Erythroblast (primary cell): ENCODE measurements at regions not wholly inside any gene's neighbourhood (a gene's known extent, or its start where the extent isn't known, plus 50 kb on each side); places are given as distances from the start of the nearest gene placed in this dataset.
"Not testable (repeated sequence)": the region's sequence is repeated elsewhere in the genome, so short reads cannot be mapped to it uniquely, and the experiment has no call there.

Experiments used
- DNase-seq, 2 experiments: peaks; one replicate each; lab custom pipeline; 2025; lab: John Stamatoyannopoulos, UW
- GATA1 ChIP-seq: IDR thresholded peaks from 2 replicates; pipeline ENCODE4 v1.6.1; 2011; ENCODE audit warnings: low read depth, mild to moderate bottlenecking, control low read depth, low read length, moderate library complexity
- POLR2A ChIP-seq: IDR thresholded peaks from 2 replicates; pipeline ENCODE4 v1.6.1; 2011; ENCODE audit warnings: mild to moderate bottlenecking, low read length

DNA sequence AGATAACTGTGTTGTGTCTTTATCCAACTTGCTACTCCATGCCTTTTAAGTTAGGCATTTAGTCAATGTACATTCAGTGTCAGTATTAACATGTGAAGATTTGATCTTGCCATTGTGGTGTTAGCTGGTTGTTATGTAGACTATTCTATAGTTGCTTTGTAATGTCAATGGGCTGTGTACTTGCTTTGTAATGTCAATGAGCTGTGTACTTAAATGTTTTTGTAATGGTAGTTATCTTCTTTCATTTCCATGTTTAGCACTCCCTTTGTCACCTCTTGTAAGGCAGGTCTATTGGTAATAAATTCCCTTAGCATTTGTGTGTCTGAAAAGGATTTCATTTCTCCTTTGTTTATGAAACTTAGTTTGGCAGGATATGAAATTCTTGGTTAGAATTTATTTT, 53.4 kb downstream of the MC4R start:
- no peak for TF ChIP-seq GATA1
- TF ChIP-seq POLR2A: no peak

DNA sequence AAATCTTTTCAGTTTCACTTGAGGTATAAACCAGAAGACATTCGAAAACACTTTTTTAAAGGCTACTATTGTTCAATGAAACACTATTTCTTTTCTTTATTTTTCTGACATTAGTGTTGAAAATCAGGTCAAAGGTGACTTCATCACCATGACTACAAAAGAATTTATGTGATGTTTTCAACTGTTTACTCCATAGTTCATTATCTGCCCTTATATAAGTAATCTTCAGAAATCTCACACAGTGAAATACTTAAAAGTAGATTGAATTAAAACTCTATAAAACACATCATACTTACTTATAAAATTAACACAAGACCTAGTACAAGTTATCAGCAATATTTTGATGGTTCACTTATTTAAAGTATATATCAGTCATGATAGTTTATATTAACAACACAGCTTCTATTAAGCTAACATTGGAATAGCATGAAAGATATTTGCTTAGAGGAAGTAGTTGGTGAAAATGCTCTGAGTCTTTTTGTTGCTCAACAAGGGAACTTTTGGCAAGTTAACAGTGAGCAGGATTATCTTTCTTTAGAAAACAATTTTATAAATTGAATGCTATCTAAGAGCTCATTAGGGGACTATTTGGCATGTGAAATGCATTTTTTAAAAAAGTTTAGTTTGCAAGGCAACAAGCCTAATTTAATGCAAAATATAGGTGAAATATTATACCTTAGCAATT, 60.8 kb downstream of the MC4R start:
- no peak for TF ChIP-seq POLR2A
- no peak for TF ChIP-seq GATA1
- no peak for DNase-seq

More for the DNA sequence above, 53.4 kb downstream of the MC4R start:
- no peak for DNase-seq

DNA sequence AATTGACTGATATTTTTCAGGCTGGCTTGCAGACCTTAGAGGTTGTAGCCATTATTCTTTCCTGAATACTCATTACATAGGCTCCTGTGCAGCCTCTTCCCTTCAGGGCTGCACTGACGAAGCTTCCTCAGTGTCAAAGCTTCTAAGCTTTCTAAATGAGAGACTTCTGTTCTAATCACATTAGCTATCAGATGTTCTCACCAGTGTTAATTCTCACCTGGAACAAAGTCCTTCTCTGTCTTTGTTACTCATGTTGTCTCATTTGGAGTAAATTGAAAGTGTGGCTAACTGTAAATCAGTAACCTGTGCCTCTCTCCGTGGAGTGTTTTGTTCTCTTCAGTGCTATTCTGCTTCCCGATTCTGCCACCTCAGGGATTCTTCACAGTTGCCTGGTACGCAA, 76.9 kb downstream of the MC4R start:
- DNase-seq: no peak
- TF ChIP-seq POLR2A: no peak
- TF ChIP-seq GATA1: no peak

DNA sequence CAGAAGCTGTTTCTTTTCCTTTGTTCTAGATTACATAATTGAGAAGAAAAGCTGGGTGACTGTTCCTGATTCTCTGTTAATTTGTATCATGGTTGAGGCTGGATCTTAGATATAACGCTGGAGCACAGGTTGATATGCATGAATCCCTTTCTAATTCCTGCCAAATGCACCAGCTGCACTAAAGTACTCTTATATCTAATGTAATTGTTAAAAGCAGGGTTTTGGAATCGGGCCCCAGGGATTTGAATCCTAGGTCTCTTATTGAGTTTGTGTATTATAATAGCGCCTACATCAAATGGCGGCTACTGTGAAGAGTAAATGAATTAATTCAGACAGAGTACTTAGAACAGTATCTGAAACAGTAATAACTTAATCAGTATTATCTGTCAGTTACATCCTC, 80.4 kb downstream of the MC4R start:
- TF ChIP-seq GATA1: no peak
- TF ChIP-seq POLR2A: no peak
- DNase-seq: no peak

DNA sequence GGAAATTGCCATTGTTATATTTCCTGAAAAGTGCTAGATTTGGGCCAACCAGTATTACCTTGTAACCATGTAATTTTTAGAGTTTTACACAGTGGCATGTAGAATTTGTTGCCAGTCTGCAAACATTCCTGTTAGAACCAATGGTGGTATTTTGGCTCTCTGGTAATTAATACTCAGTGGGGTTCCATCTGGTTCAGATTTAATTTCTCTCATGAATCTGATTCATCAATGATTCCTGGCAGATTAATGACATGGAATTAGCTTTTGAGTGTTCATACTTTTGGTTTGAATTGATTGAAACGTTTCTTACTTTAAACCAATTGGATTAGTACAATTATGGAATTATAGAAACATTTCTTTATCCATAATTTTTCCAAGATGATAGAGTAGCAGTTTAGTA, 93.2 kb downstream of the MC4R start:
- no peak for TF ChIP-seq POLR2A
- no peak for TF ChIP-seq GATA1

DNA sequence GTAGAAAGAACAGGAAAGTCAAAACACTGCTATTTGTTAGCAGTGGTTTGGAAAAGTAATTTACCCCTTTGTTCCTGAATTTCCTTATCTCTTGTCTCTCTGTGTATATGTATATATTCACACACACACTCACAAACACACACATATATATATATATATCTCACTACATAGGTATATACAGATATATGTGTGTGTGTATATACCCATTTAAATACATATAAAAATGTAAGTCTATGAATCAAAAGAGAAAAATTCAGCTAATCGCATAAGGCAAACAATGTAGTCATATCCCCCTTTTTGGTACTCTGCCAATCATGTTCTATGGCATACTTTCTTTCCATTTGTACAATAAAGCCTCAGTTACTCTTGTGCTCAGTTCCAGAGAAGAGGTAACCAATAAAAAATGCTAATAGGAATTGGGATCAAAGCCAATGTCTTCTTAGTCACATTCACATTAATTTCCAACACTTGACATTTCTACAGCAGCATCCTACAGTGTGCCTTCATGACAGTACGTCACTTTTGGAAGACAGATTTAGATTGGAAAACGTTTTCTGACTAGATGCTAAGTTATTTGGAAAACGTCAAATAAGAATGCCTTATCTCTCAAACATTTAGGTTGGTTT, 94.6 kb downstream of the MC4R start:
- no peak for DNase-seq
- TF ChIP-seq POLR2A: no peak
- TF ChIP-seq GATA1: no peak

More for the DNA sequence above, 93.2 kb downstream of the MC4R start:
- no peak for DNase-seq

DNA sequence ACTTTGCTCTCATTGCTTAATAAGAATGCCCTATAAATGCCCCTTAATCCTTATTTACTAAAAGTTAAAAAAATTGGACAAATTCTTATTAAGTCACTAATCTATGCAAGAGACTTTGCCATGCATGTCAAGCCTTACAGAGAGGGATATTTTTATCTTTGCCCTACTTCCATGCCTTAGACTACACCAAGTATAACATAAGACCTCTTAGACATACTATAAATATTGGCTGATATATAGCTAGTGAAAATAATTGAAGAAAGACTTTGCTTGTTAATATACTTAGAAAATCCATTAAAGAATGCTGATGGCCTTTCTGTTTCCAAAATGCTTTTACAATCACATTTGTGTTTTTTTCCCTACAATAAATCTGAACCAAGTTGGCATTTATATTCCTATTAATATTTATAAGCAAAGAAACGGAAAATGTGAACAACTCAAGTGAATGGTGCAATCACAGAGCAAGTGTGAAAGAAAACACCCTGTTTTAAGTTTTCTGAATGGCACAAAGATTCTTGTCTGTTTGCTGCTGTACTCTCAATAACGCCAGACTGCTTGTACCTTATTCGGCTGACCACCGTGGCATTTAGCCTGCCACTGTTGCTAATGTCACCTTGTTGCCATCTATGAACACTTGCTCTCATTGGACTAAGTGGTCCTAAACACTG, 105.0 kb downstream of the MC4R start:
- no peak for DNase-seq
- TF ChIP-seq GATA1 (no peak), POLR2A (no peak)

DNA sequence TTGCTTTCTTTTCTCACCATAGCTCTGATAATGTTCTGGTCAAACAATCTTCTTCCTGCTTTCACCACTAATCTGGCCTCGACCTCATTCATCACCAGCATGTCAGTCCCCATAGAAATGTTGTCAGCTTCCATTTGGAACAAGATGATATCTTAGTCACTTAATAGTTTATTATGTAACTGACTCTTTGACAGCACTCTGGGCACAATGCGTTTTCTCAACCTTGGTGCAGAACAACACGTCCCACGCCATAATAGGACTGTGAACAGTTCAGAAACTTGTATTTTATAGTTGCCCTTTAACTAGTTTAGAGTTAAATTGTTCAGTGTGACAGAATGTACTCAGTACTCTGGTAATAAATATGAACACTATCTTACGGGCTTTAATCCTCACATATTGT, 106.0 kb downstream of the MC4R start:
- DNase-seq: no peak

DNA sequence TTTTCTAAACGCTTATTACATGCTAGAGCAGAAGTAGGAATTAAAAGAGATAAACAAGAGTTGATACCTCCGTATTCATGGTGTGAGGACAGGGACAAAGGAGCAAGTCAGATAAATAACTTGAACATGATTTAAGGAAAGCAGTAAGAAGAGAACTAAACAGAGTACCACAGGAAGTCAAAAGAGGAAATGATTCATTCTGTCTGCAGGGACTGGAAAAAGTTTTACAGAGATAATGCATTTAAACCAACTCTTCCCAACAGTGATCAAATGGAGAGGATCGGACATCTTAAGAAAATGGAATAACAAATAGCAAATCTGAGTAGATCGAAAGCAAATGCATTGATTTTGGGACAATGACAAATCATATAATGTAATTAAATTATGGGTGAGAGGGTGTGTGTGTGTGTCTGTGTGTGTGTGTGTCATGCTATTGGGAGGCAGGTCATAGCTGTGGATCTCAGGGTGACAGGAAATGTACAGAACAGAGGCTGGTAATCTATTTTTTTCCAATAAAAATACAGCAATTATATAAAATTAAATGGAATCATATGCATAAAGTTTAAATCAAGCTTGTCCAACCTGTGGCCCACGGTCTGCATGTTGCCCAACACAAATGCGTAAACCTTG, 113.4 kb downstream of the MC4R start:
- TF ChIP-seq GATA1: no peak
- no peak for TF ChIP-seq POLR2A
- DNase-seq: no peak

More for the DNA sequence above, 106.0 kb downstream of the MC4R start:
- TF ChIP-seq POLR2A: no peak
- no peak for TF ChIP-seq GATA1

DNA sequence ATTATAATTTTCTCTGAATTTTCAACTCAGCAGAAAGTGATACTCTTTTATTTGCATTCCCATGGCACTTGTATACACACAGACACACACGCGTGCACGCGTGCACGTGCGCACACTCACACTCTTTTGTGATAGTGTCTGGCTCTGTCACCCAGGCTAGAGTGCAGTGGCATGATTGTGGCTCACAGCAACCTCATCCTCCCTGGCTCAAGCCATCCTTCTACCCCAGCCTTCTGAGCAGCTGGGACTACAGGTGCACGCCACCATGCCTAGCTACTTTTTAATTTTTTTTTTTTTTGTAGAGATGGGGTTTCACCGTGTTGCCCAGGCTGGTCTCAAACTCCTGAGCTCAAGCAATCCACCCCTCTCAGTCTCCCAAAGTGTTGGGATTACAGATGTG, 123.2 kb downstream of the MC4R start:
- no peak for DNase-seq
- TF ChIP-seq GATA1 (no peak), POLR2A (no peak)

DNA sequence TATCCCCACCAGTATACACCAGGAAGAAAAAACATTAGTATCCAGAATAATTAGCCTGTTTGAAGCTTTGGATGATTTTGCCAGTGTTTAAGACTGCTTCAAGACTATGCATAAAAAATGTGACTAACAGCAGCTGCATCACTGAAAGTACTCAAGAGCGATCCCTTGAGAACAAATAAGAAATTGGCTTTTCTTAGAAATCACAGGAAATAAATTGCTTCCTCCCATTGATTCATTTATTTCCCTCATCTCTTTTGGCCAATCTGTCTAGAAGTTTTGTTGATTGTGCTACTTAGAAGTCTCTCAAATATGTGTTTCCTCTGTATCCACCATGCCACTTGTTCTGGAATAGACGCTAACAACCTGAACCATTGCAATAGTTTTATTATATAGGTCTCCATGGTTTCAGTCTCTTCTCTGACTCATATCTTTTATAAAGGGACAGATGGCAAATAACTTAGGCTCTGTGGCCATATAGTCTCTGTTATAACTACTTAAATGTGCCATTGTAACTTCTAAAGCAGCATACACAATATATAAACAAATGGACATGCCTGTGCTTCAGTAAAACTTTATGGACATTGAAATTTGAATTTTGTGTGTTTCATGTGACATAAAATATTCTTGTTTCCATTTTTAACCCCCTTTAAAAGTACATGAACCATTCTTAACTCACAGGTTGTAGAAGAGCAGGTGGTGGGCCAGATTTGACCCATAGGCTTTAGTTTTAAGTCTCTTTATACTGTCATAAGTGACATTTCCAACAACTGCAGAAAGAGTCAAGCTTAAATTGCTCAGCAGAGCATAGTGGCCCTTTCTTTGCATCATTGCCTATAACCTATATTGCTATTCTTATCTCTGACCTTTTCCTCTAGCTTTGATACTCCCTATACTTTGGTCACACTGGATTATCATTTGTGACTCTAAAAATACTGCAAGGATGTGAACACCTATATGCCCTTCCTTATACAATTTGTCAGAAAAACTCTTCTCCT, 123.9 kb downstream of the MC4R start:
- no peak for DNase-seq
- TF ChIP-seq POLR2A (no peak), GATA1 (no peak)

DNA sequence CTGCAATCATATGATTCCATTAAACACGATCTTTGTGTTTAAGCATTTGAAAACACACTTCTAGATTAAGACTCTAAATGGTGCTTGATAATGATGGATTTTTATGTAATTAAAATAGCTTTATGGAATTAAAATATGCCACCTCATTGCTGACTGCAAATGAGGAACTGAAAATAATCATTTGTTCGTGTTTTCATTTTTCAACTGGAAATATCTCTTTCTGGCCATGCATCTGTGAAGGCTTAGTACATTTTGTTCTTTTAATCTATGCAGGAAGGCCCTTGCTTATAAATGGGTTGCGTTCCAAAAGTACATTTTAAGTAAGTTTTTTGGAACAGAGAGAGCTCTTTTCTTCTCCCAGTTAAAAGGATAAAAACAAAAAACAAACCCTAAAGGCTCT, 125.5 kb downstream of the MC4R start:
- no peak for DNase-seq
- no peak for TF ChIP-seq POLR2A

DNA sequence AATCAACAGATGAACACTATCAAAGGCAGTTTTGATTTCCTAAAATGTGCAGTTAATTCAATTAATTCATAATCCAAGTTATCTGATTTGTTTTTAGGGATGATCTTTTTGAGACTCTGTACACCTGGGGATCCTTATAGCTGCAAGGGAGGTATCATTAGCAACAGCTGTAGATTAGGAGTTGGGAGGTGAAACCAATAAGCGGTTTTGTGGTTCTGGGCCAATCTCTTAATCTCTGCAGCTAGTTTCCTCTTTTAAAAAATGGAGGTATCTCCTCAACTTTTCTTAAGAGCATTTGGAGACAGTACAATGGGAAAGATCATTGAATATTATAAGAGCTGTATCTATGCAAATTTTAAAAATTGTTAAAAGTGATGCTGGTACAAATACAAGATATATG, 126.0 kb downstream of the MC4R start:
- TF ChIP-seq GATA1: no peak
- TF ChIP-seq POLR2A: no peak
- DNase-seq: no peak

DNA sequence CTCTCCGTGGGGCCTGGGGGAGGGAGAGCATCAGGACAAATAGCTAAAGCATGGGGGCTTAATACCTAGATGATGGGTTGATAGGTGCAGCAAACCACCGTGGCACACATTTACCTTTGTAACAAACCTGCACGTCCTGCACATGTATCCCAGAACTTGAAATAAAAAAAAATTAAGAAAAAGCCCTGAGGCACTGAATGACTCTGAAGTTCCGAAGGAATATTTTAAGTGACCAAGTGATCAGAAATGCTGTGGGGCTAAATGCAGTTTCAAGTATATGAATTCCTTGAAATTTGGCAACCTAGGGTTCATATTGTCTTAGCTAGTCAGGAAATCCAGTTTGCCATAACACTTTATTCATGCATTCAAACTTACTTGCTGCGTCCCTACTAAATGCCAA, 127.5 kb downstream of the MC4R start:
- DNase-seq: no peak
- TF ChIP-seq POLR2A (no peak), GATA1 (no peak)

DNA sequence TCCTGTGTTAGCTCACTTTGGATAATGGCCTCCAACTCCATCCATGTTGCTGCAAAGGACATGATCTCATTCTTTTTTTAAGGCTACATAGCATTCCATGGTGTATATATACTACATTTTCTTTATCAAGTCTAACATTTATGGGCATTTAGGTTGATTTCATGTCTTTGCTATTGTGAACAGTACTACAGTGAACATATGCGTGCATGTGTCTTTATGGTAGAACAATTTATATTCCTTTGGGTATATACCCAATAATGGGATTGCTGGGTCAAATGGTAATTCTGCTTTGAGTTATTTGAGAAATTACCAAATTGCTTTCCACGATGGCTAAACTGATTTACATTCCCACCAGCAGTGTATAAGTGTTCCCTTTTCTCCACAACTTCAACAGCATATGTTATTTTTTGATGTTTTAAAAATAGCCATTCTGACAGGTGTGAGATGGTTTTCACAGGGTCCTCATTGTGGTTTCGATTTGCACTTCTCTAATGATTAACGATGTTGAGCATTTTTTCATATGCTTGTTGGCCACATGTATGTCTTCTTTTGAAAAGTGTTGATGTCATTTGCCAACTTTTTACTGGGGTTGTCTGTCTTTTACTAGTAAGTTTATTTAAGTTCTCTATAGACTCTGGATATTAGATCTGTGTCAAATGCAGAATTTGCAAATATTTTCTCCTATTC, 133.4 kb downstream of the MC4R start:
- DNase-seq: not testable (repeated sequence)
